Coronary artery (tissue), 2 donors: ENCODE measurements at regions not wholly inside any gene's neighbourhood (a gene's known extent, or its start where the extent isn't known, plus 50 kb on each side); places are given as distances from the start of the nearest gene placed in this dataset.
A peak's percentile ranks its signal among the peaks of the same experiment; 100 is the strongest.
"Not testable (repeated sequence)": the region's sequence is repeated elsewhere in the genome, so short reads cannot be mapped to it uniquely, and the experiment has no call there.

ENCODE experiments used
- DNase-seq: peaks from one replicate; pipeline ENCODE4 v3.0.0-alpha.2; 2017; ENCODE audit warnings: low spot score
- H3K27ac ChIP-seq, 2 donors: fragments of 200-600 bp; sonication (generic); one replicate each; pipeline ENCODE4 v1.5.1; 2016 to 2019
- H3K4me3 ChIP-seq: fragments of 200-600 bp; sonication (generic); 2 replicates; pipeline ENCODE4 v1.5.1; 2016; ENCODE audit warnings: mild to moderate bottlenecking, moderate library complexity
- TF ChIP-seq, protein P1 (sequence below): fragments of 200-600 bp; sonication (generic); IDR thresholded peaks from one replicate; pipeline ENCODE4 v1.5.1; 2019; ENCODE audit warnings: antibody characterized with exemption

DNA sequence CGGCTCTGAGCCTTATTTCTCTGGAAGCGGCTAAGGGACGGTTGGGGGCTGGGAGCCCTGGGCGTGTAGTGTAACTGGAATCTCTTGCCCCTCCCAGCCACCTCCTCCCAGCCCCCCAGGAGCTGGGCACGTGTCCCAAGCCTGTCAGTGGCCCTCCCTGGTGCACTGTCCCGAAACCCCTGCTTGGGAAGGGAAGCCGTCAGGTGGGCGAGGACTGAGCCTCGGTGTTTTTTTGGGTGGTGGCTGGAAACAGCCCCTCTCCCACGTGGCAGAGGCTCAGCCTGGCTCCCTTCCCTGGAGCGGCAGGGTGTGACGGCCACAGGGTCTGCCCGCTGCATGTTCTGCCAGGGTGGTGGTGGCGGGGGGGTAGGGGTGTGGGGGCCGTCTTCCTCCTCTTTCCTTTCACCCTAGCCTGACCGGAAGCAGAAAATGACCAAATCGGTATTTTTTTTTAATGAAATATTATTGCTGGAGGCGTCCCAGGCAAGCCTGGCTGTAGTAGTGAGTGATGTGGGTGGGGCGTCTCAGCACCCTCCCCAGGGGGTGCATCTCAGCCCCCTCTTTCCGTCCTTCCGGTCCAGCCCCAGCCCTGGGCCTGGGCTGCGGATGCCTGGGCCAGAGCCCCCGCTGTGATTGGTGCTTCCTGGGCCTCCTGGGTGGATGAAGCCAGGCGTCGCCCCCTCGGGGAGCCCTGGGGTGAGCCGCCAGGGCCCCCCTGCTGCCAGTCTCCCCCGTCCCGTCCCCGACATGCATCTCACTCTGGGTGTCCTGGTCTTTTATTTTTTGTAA is 58.8 kb upstream of the GOLGA8A start:
- no peak for DNase-seq
- Histone ChIP-seq H3K4me3 (peak overlapping the region; percentile 38), H3K27ac (no peak overlapping the region)
- TF ChIP-seq, protein P1, sequence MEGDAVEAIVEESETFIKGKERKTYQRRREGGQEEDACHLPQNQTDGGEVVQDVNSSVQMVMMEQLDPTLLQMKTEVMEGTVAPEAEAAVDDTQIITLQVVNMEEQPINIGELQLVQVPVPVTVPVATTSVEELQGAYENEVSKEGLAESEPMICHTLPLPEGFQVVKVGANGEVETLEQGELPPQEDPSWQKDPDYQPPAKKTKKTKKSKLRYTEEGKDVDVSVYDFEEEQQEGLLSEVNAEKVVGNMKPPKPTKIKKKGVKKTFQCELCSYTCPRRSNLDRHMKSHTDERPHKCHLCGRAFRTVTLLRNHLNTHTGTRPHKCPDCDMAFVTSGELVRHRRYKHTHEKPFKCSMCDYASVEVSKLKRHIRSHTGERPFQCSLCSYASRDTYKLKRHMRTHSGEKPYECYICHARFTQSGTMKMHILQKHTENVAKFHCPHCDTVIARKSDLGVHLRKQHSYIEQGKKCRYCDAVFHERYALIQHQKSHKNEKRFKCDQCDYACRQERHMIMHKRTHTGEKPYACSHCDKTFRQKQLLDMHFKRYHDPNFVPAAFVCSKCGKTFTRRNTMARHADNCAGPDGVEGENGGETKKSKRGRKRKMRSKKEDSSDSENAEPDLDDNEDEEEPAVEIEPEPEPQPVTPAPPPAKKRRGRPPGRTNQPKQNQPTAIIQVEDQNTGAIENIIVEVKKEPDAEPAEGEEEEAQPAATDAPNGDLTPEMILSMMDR, result no peak

DNA sequence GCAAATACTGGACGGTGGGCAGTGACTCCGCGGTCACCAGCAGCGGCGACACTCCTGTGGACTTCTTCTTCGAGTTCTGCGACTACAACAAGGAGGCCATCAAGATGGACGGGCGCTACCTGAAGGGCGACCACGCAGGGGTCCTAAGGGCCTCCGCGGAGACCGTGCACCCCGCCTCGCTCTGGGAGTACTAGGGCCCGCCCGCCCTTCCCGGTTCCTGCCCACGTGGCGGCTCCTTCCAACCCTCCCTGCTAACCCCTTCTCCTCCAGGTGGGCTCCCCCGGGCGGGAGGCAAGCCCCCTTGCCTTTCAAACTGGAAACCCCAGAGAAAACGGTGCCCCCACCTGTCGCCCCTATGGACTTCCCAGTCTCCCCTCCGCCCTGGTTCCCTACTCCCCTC is 58.1 kb upstream of the GOLGA8A start:
- not testable (repeated sequence) for DNase-seq, H3K4me3 ChIP-seq, H3K27ac ChIP-seq

DNA sequence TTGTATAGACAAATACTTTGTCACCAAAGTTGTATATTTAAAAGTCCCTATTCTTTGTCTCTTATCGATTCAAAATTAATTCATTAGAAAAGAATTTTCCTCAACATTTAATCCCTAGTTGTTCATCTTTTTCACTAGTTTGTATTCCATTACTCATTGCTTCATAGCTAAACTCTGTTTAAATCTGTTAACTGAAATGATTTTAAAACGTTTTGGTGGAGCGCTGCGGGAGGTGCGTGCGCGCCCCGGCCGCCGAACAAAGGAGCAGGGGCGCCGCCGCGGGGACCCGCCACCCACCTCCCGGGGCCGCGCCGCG is 56.4 kb upstream of the GOLGA8A start:
- TF ChIP-seq, protein P1, result no peak
- Histone ChIP-seq H3K4me3 (no peak overlapping the region), H3K27ac (no peak overlapping the region)
- DNase-seq, result no peak

DNA sequence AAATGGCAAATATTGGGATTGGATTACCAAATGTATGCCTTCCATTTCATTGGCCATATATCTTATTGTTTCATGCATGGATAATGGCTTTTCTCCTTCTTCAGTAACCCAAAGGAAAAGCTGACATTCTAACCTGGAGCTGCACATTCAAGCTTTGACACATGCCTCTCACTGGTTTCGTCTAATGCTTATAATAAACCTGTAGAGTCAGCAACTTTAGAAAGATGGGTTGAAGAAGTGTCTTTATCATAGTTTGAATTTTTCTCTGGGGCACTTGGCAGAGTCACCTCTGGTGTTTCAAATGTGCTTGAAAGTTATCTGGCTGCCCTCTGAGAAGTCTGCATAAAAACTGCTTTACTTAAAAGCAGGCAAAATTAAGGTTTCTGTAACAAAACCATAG is 55.4 kb upstream of the GOLGA8A start:
- H3K27ac ChIP-seq, result no peak overlapping the region
- TF ChIP-seq, protein P1, result no peak
- DNase-seq, result no peak
- H3K4me3 ChIP-seq, result no peak overlapping the region

DNA sequence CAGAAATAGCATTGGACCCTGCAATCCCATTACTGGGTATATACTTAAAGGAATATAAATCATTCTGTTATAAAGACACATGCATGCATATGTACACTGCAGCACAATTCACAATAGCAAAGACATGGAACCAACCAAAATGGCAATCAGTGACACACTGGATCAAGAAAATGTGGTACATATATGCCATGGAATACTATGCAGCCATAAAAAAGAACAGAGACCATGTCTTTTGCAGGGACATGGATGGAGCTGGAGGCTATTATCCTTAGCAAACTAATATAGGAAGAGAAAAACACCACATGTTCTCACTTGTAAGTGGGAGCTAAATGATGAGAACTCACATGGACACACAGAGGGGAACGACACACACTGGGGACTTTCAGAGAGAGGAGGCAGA is 53.9 kb upstream of the GOLGA8A start:
- not testable (repeated sequence) for H3K4me3 ChIP-seq, H3K27ac ChIP-seq, DNase-seq

DNA sequence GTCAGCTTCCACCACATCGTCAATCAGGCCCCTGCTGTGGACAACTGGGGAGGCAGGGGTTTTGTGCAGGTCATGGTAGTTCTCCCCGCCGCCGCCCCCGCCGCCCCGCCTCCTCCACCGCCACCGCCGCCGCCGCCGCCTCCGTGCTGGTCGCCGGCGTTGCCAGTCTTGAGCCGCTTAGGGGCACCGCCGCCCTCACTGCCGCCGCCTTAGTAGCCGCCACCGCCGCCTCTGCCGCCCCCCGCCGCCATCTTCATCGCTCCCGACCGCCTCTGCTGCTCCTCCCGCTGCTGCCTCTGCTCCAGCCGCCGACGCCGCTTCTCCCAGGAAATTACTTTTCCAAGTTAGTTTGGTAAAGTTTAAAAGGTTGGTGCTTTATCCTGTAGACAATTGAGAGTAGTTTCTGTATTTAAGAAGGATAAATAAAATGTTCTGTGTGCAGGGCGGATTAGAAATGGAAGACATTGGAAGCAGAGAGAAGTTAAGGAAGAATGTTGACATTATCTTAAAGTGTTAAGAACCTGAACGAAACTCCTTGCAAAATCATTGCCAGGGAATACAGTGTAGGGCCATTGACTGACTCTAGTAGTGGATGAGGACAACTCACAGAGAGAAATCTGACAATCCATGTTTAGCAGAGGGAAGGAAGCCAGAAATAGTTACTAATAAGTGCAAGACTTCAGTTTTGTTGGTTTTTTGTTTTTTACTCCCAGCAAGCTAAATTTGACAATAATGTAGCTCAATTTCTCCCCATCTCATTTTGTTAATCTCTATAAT is 53.0 kb upstream of the GOLGA8A start:
- Histone ChIP-seq H3K4me3 (no peak overlapping the region), H3K27ac (no peak overlapping the region)
- TF ChIP-seq, protein P1, result no peak
- no peak for DNase-seq

DNA sequence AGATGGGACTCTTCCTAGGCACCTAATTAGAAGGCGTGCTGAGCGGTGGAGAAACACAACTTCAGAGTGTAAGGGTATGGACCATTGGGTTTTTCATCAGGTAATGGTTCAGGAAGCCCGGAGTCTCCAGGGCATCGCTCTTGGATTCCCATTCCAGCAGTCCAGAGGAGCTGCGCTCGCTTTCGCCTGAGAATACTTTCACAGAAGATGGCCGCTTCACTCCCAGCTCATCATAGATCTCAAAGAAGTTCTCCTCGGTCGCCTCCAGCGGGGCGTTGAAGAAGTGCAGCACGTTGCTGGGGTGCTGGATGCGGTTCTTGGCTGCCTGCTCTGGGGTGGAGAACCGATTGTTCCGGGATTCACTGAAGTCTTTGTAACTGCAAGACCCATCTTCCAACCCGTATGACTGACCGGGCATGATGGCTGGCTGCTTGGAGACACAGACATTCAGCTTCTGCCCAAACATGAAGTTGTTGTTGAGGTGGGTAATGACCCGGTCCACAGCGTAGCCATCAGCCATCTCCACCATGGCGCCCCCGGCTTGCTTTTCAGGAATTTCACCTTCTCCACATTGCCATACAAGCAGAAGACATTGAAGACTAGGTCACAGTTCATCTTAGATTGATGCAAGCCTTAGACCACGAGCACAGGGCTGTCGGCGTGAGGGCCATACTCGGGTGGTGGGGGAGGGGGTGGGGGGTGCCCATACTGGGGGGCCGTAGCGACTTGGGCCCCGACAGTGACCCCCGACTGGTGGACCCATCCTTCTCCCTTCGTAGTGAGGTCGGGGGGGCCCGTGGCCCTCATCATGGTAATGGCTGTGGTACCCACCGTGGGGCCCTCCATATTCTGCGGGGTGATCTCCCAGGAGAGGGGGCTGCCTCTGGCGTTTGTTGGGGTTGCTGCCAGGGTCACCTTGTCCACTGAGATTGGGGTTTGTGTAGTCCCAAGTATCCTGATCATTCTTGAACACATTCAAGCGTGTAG is 51.7 kb upstream of the GOLGA8A start:
- not testable (repeated sequence) for H3K4me3 ChIP-seq, DNase-seq, H3K27ac ChIP-seq
